ENCODE measurements at regions not wholly inside any gene's neighbourhood (a gene's known extent, or its start where the extent isn't known, plus 50 kb on each side); places are given as distances from the start of the nearest gene placed in this dataset.

DNA sequence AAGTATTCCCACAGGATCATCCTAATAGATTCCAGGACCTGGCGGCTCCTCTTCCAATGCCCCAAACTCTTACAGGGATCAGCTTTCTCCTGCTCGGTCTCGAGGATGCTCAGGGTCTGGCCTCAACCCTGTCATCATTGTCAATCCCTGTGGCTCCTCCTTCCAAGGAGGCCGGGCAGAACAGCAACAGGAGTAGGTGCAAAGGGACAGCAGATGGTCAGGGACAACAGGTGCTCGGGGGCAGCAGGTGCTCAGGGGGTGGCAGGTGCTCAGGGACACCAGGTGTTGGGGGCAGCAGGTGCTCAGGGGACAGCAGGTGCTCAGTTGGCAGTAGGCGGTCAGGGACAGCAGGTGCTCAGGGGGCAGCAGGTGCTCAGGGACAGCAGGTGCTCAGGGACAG, 84.8 kb downstream of the TTLL2 start:
- TF ChIP-seq, protein P1, sequence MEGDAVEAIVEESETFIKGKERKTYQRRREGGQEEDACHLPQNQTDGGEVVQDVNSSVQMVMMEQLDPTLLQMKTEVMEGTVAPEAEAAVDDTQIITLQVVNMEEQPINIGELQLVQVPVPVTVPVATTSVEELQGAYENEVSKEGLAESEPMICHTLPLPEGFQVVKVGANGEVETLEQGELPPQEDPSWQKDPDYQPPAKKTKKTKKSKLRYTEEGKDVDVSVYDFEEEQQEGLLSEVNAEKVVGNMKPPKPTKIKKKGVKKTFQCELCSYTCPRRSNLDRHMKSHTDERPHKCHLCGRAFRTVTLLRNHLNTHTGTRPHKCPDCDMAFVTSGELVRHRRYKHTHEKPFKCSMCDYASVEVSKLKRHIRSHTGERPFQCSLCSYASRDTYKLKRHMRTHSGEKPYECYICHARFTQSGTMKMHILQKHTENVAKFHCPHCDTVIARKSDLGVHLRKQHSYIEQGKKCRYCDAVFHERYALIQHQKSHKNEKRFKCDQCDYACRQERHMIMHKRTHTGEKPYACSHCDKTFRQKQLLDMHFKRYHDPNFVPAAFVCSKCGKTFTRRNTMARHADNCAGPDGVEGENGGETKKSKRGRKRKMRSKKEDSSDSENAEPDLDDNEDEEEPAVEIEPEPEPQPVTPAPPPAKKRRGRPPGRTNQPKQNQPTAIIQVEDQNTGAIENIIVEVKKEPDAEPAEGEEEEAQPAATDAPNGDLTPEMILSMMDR (IDR thresholded peaks at IDR 0.05) = no peak
- no peak for TF ChIP-seq POLR2A (IDR thresholded peaks at IDR 0.05)
